ENCODE measurements at regions not wholly inside any gene's neighbourhood (a gene's known extent, or its start where the extent isn't known, plus 50 kb on each side); places are given as distances from the start of the nearest gene placed in this dataset.

- Histone ChIP-seq H3K9ac (ENCODE audit: low read length in 5 of 5) (no peak overlapping the region), H3K4me3 (ENCODE audit: low read depth in 1 of 5, low read length in 5 of 5) (no peak overlapping the region), H3K4me1 (ENCODE audit: control insufficient read depth in 5 of 5, insufficient read depth in 5 of 5, low read length in 5 of 5) (no peaks in the 10 kb centered on the region), H3K27ac (ENCODE audit: low read depth, low read length) (no peak overlapping the region), H3K27me3 (ENCODE audit: control insufficient read depth in 5 of 5, insufficient read depth in 4 of 5, low read length in 5 of 5) (no peaks in the 10 kb centered on the region), H3K36me3 (ENCODE audit: control insufficient read depth in 5 of 5, insufficient read depth in 5 of 5, low read length in 5 of 5) (no peaks in the 10 kb centered on the region), H3K9me3 (ENCODE audit: control insufficient read depth in 5 of 5, low read length in 5 of 5) (peaks cover 0 to 4% (median 0%) of the 10 kb centered on the region in 5 donors)
Observed at GRCh38 chr2:221077799-221078198, 494.3 kb downstream of the EPHA4 start.

- Histone ChIP-seq H3K9ac (ENCODE audit: low read length in 5 of 5) (no peak overlapping the region), H3K27ac (ENCODE audit: low read depth, low read length) (no peak overlapping the region), H3K4me3 (ENCODE audit: low read depth in 1 of 5, low read length in 5 of 5) (no peak overlapping the region), H3K36me3 (ENCODE audit: control insufficient read depth in 5 of 5, insufficient read depth in 5 of 5, low read length in 5 of 5) (no peaks in the 10 kb centered on the region), H3K9me3 (ENCODE audit: control insufficient read depth in 5 of 5, low read length in 5 of 5) (peaks cover 0 to 3% (median 0%) of the 10 kb centered on the region in 5 donors), H3K4me1 (ENCODE audit: control insufficient read depth in 5 of 5, insufficient read depth in 5 of 5, low read length in 5 of 5) (no peaks in the 10 kb centered on the region), H3K27me3 (ENCODE audit: control insufficient read depth in 5 of 5, insufficient read depth in 4 of 5, low read length in 5 of 5) (no peaks in the 10 kb centered on the region)
Observed at GRCh38 chr2:221085341-221085900, 486.7 kb downstream of the EPHA4 start.

GRCh38 chr2:221085936-221086335 lies 486.2 kb downstream of the EPHA4 start:
- H3K4me1 ChIP-seq (ENCODE audit: control insufficient read depth in 5 of 5, insufficient read depth in 5 of 5, low read length in 5 of 5): no peaks in the 10 kb centered on the region

GRCh38 chr2:221087779-221088178 lies 484.3 kb downstream of the EPHA4 start:
- Histone ChIP-seq H3K4me3 (ENCODE audit: low read depth in 1 of 5, low read length in 5 of 5) (no peak overlapping the region), H3K9me3 (ENCODE audit: control insufficient read depth in 5 of 5, low read length in 5 of 5) (peaks cover 0 to 3% (median 0%) of the 10 kb centered on the region in 5 donors), H3K9ac (ENCODE audit: low read length in 5 of 5) (no peak overlapping the region), H3K27ac (ENCODE audit: low read depth, low read length) (no peak overlapping the region), H3K4me1 (ENCODE audit: control insufficient read depth in 5 of 5, insufficient read depth in 5 of 5, low read length in 5 of 5) (no peaks in the 10 kb centered on the region), H3K27me3 (ENCODE audit: control insufficient read depth in 5 of 5, insufficient read depth in 4 of 5, low read length in 5 of 5) (no peaks in the 10 kb centered on the region), H3K36me3 (ENCODE audit: control insufficient read depth in 5 of 5, insufficient read depth in 5 of 5, low read length in 5 of 5) (no peaks in the 10 kb centered on the region)

More at GRCh38 chr2:221085936-221086335, 486.2 kb downstream of the EPHA4 start:
- H3K9me3 ChIP-seq (ENCODE audit: control insufficient read depth in 5 of 5, low read length in 5 of 5): peaks cover 0 to 3% (median 0%) of the 10 kb centered on the region in 5 donors
- H3K27me3 ChIP-seq (ENCODE audit: control insufficient read depth in 5 of 5, insufficient read depth in 4 of 5, low read length in 5 of 5): no peaks in the 10 kb centered on the region
- H3K27ac ChIP-seq (ENCODE audit: low read depth, low read length): no peak overlapping the region
- no peak overlapping the region for H3K4me3 ChIP-seq (ENCODE audit: low read depth in 1 of 5, low read length in 5 of 5)
- H3K9ac ChIP-seq (ENCODE audit: low read length in 5 of 5): no peak overlapping the region
- H3K36me3 ChIP-seq (ENCODE audit: control insufficient read depth in 5 of 5, insufficient read depth in 5 of 5, low read length in 5 of 5): no peaks in the 10 kb centered on the region

GRCh38 chr2:221088506-221088905 lies 483.6 kb downstream of the EPHA4 start:
- H3K4me1 ChIP-seq (ENCODE audit: control insufficient read depth in 5 of 5, insufficient read depth in 5 of 5, low read length in 5 of 5): no peaks in the 10 kb centered on the region
- H3K4me3 ChIP-seq (ENCODE audit: low read depth in 1 of 5, low read length in 5 of 5): no peak overlapping the region
- H3K9me3 ChIP-seq (ENCODE audit: control insufficient read depth in 5 of 5, low read length in 5 of 5): peaks cover 0 to 3% (median 0%) of the 10 kb centered on the region in 5 donors
- H3K27me3 ChIP-seq (ENCODE audit: control insufficient read depth in 5 of 5, insufficient read depth in 4 of 5, low read length in 5 of 5): no peaks in the 10 kb centered on the region
- no peaks in the 10 kb centered on the region for H3K36me3 ChIP-seq (ENCODE audit: control insufficient read depth in 5 of 5, insufficient read depth in 5 of 5, low read length in 5 of 5)
- no peak overlapping the region for H3K9ac ChIP-seq (ENCODE audit: low read length in 5 of 5)
- no peak overlapping the region for H3K27ac ChIP-seq (ENCODE audit: low read depth, low read length)

GRCh38 chr2:221095356-221095755 lies 476.7 kb downstream of the EPHA4 start:
- Histone ChIP-seq H3K9me3 (ENCODE audit: control insufficient read depth in 5 of 5, low read length in 5 of 5) (no peaks in the 10 kb centered on the region), H3K36me3 (ENCODE audit: control insufficient read depth in 5 of 5, insufficient read depth in 5 of 5, low read length in 5 of 5) (no peaks in the 10 kb centered on the region), H3K27me3 (ENCODE audit: control insufficient read depth in 5 of 5, insufficient read depth in 4 of 5, low read length in 5 of 5) (no peaks in the 10 kb centered on the region), H3K27ac (ENCODE audit: low read depth, low read length) (no peak overlapping the region), H3K9ac (ENCODE audit: low read length in 5 of 5) (no peak overlapping the region), H3K4me3 (ENCODE audit: low read depth in 1 of 5, low read length in 5 of 5) (no peak overlapping the region), H3K4me1 (ENCODE audit: control insufficient read depth in 5 of 5, insufficient read depth in 5 of 5, low read length in 5 of 5) (no peaks in the 10 kb centered on the region)

- no peak overlapping the region for H3K4me3 ChIP-seq (ENCODE audit: low read depth in 1 of 5, low read length in 5 of 5)
- H3K4me1 ChIP-seq (ENCODE audit: control insufficient read depth in 5 of 5, insufficient read depth in 5 of 5, low read length in 5 of 5): no peaks in the 10 kb centered on the region
- no peaks in the 10 kb centered on the region for H3K36me3 ChIP-seq (ENCODE audit: control insufficient read depth in 5 of 5, insufficient read depth in 5 of 5, low read length in 5 of 5)
- no peak overlapping the region for H3K27ac ChIP-seq (ENCODE audit: low read depth, low read length)
- no peak overlapping the region for H3K9ac ChIP-seq (ENCODE audit: low read length in 5 of 5)
- no peaks in the 10 kb centered on the region for H3K27me3 ChIP-seq (ENCODE audit: control insufficient read depth in 5 of 5, insufficient read depth in 4 of 5, low read length in 5 of 5)
- no peaks in the 10 kb centered on the region for H3K9me3 ChIP-seq (ENCODE audit: control insufficient read depth in 5 of 5, low read length in 5 of 5)
Observed at GRCh38 chr2:221096706-221097567, 475.2 kb downstream of the EPHA4 start.

GRCh38 chr2:221097568-221097915 lies 474.6 kb downstream of the EPHA4 start:
- Histone ChIP-seq H3K27ac (ENCODE audit: low read depth, low read length) (no peak overlapping the region), H3K4me3 (ENCODE audit: low read depth in 1 of 5, low read length in 5 of 5) (no peak overlapping the region)

GRCh38 chr2:221097949-221098348 lies 474.2 kb downstream of the EPHA4 start:
- Histone ChIP-seq H3K36me3 (ENCODE audit: control insufficient read depth in 5 of 5, insufficient read depth in 5 of 5, low read length in 5 of 5) (no peaks in the 10 kb centered on the region), H3K4me1 (ENCODE audit: control insufficient read depth in 5 of 5, insufficient read depth in 5 of 5, low read length in 5 of 5) (no peaks in the 10 kb centered on the region), H3K9ac (ENCODE audit: low read length in 5 of 5) (no peak overlapping the region), H3K4me3 (ENCODE audit: low read depth in 1 of 5, low read length in 5 of 5) (no peak overlapping the region), H3K27me3 (ENCODE audit: control insufficient read depth in 5 of 5, insufficient read depth in 4 of 5, low read length in 5 of 5) (no peaks in the 10 kb centered on the region), H3K9me3 (ENCODE audit: control insufficient read depth in 5 of 5, low read length in 5 of 5) (no peaks in the 10 kb centered on the region), H3K27ac (ENCODE audit: low read depth, low read length) (no peak overlapping the region)

More at GRCh38 chr2:221097568-221097915, 474.6 kb downstream of the EPHA4 start:
- Histone ChIP-seq H3K9ac (ENCODE audit: low read length in 5 of 5) (no peak overlapping the region), H3K4me1 (ENCODE audit: control insufficient read depth in 5 of 5, insufficient read depth in 5 of 5, low read length in 5 of 5) (no peaks in the 10 kb centered on the region), H3K9me3 (ENCODE audit: control insufficient read depth in 5 of 5, low read length in 5 of 5) (no peaks in the 10 kb centered on the region), H3K27me3 (ENCODE audit: control insufficient read depth in 5 of 5, insufficient read depth in 4 of 5, low read length in 5 of 5) (no peaks in the 10 kb centered on the region), H3K36me3 (ENCODE audit: control insufficient read depth in 5 of 5, insufficient read depth in 5 of 5, low read length in 5 of 5) (no peaks in the 10 kb centered on the region)

- Histone ChIP-seq H3K9ac (ENCODE audit: low read length in 5 of 5) (no peak overlapping the region), H3K4me1 (ENCODE audit: control insufficient read depth in 5 of 5, insufficient read depth in 5 of 5, low read length in 5 of 5) (peaks cover 0 to 12% (median 10%) of the 10 kb centered on the region in 5 donors), H3K27me3 (ENCODE audit: control insufficient read depth in 5 of 5, insufficient read depth in 4 of 5, low read length in 5 of 5) (peaks cover 0 to 2% (median 0%) of the 10 kb centered on the region in 5 donors), H3K27ac (ENCODE audit: low read depth, low read length) (no peak overlapping the region), H3K36me3 (ENCODE audit: control insufficient read depth in 5 of 5, insufficient read depth in 5 of 5, low read length in 5 of 5) (no peaks in the 10 kb centered on the region), H3K9me3 (ENCODE audit: control insufficient read depth in 5 of 5, low read length in 5 of 5) (no peaks in the 10 kb centered on the region), H3K4me3 (ENCODE audit: low read depth in 1 of 5, low read length in 5 of 5) (no peak overlapping the region)
Observed at GRCh38 chr2:221100467-221101089, 471.5 kb downstream of the EPHA4 start.

Data from subcutaneous abdominal adipose tissue (tissue), 5 donors.